SH-SY5Y (cell line): ENCODE measurements at regions not wholly inside any gene's neighbourhood (a gene's known extent, or its start where the extent isn't known, plus 50 kb on each side); places are given as distances from the start of the nearest gene placed in this dataset.

ENCODE experiments used
- GATA2 ChIP-seq: IDR thresholded peaks from 2 replicates; pipeline ENCODE4 v1.6.1; 2011; ENCODE audit warnings: mild to moderate bottlenecking, low read depth, low read length
- GATA3 ChIP-seq: IDR thresholded peaks from 2 replicates; pipeline ENCODE4 v1.6.1; 2011; ENCODE audit warnings: low read depth, mild to moderate bottlenecking, low read length, moderate library complexity

DNA sequence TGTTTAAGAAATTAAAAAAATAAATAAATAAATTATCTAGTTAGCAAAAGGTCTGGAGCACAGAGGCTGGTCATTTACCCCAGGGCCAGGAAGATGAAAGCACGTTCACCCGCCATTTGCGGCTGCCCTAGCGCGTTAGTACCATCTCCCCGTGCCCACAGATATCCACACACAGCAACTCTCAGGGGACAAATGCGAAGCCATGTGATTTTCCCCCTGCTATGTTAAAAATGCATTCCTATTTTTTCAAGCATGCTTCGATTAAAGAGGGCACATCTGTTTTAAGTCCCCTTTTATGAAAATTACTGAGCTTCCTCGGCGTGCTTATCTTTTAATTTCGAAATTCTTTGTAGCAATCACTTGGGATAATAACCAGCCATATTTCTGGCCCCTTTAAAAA is 56.9 kb upstream of the PIWIL1 start:
- no peak for TF ChIP-seq GATA3
- TF ChIP-seq GATA2: no peak
